ENCODE measurements at regions not wholly inside any gene's neighbourhood (a gene's known extent, or its start where the extent isn't known, plus 50 kb on each side); places are given as distances from the start of the nearest gene placed in this dataset.
"Not testable (repeated sequence)": the region's sequence is repeated elsewhere in the genome, so short reads cannot be mapped to it uniquely, and the experiment has no call there.

- intact Hi-C loops (cut with DNase I), result no loop called here
- H3K4me3 ChIP-seq, result no peak overlapping the region
Measured at GRCh38 chr19:28691683-28692082, 521.3 kb downstream of the UQCRFS1 start.

GRCh38 chr19:28689464-28689863 is 523.5 kb downstream of the UQCRFS1 start:
- WGBS, 2 donors, result 85 to 87% methylated on average over 6 to 7 of the region's 7 CpGs
- H3K4me1 ChIP-seq; H3K4me3 ChIP-seq; H3K9me3 ChIP-seq; H3K27me3 ChIP-seq; intact Hi-C loops (cut with DNase I); H3K36me3 ChIP-seq; H3K27ac ChIP-seq; DNase-seq: not testable (repeated sequence)

More at GRCh38 chr19:28691683-28692082, 521.3 kb downstream of the UQCRFS1 start:
- no peak for DNase-seq
- TF ChIP-seq EP300 (IDR thresholded peaks at IDR 0.05) (no peak), CTCF (IDR thresholded peaks at IDR 0.05) (no peak), POLR2AphosphoS5 (IDR thresholded peaks at IDR 0.05) (no peak), POLR2A (IDR thresholded peaks at IDR 0.05) (no peak)
- H3K4me1 ChIP-seq, result no peaks in the 10 kb centered on the region
- no peak overlapping the region for H3K27ac ChIP-seq
- H3K27me3 ChIP-seq, result no peaks in the 10 kb centered on the region
- no peaks in the 10 kb centered on the region for H3K9me3 ChIP-seq
- H3K36me3 ChIP-seq, result no peaks in the 10 kb centered on the region
- WGBS, 2 donors, result 81 to 82% methylated on average over 1 of the region's 1 CpG

GRCh38 chr19:28687296-28687695 is 525.7 kb downstream of the UQCRFS1 start:
- intact Hi-C loops (cut with DNase I), result no loop called here
- Histone ChIP-seq H3K27ac (no peak overlapping the region), H3K4me3 (no peak overlapping the region), H3K9me3 (peaks cover 0 to 3% (median 0%) of the 10 kb centered on the region in 4 donors), H3K4me1 (no peaks in the 10 kb centered on the region), H3K27me3 (no peaks in the 10 kb centered on the region), H3K36me3 (no peaks in the 10 kb centered on the region)
- TF ChIP-seq CTCF (IDR thresholded peaks at IDR 0.05), result no peak
- no peak for TF ChIP-seq POLR2AphosphoS5 (IDR thresholded peaks at IDR 0.05)
- no peak for TF ChIP-seq POLR2A (IDR thresholded peaks at IDR 0.05)
- TF ChIP-seq EP300 (IDR thresholded peaks at IDR 0.05), result no peak
- 79 to 83% methylated on average over 1 of the region's 1 CpG for WGBS, 2 donors
- no peak for DNase-seq

DNA sequence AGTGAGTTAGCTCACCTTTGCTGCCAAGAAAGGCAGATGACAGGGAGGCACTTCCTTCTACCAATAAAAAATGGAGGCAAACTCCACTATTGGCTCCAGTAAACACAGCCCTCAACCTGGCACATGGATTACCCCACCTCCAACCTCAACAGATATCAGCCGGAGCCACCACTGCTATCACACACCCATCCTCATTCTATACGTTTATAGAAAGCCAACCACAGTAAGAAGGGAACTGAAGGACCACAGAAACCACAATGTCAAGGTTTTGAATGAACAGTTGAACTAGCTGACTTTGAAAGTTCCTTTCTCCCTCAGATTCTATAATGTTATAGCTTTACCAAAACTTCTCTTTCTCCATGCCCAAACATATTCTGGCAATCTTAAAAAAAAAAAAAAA is 526.2 kb downstream of the UQCRFS1 start:
- 34 to 73% methylated on average over 2 of the region's 2 CpGs for WGBS, 2 donors
- no peaks in the 10 kb centered on the region for H3K4me1 ChIP-seq
- DNase-seq, result no peak
- H3K36me3 ChIP-seq, result no peaks in the 10 kb centered on the region
- intact Hi-C loops (cut with DNase I), result no loop called here
- TF ChIP-seq POLR2A (IDR thresholded peaks at IDR 0.05), result no peak
- TF ChIP-seq CTCF (IDR thresholded peaks at IDR 0.05), result no peak
- no peak for TF ChIP-seq POLR2AphosphoS5 (IDR thresholded peaks at IDR 0.05)
- no peak overlapping the region for H3K4me3 ChIP-seq
- no peaks in the 10 kb centered on the region for H3K27me3 ChIP-seq
- H3K9me3 ChIP-seq, result peaks cover 0 to 3% (median 0%) of the 10 kb centered on the region in 4 donors
- no peak overlapping the region for H3K27ac ChIP-seq

GRCh38 chr19:28685802-28686201 is 527.1 kb downstream of the UQCRFS1 start:
- Histone ChIP-seq H3K36me3 (no peaks in the 10 kb centered on the region), H3K27me3 (no peaks in the 10 kb centered on the region), H3K4me1 (no peaks in the 10 kb centered on the region), H3K9me3 (peaks cover 0 to 3% (median 0%) of the 10 kb centered on the region in 4 donors), H3K27ac (no peak overlapping the region), H3K4me3 (no peak overlapping the region)
- 93 to 94% methylated on average over 3 of the region's 3 CpGs for WGBS, 2 donors
- intact Hi-C loops (cut with DNase I), result no loop called here
- DNase-seq, result no peak
- TF ChIP-seq POLR2A (IDR thresholded peaks at IDR 0.05) (no peak), CTCF (IDR thresholded peaks at IDR 0.05) (no peak), EP300 (IDR thresholded peaks at IDR 0.05) (no peak)

DNA sequence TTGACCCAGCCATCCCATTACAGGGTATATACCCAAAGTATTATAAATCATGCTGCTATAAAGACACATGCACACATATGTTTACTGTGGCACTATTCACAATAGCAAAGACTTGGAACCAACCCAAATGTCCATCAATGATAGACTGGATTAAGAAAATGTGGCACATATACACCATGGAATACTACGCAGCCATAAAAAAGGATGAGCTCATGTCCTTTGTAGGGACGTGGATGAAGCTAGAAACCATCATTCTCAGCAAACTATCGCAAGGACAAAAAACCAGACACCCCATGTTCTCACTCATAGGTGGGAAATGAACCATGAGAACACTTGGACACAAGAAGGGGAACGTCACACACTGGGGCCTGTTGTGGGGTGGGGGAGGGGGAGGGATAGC is 527.9 kb downstream of the UQCRFS1 start:
- intact Hi-C loops (cut with DNase I); H3K27me3 ChIP-seq; DNase-seq; H3K4me3 ChIP-seq; H3K4me1 ChIP-seq; H3K9me3 ChIP-seq; H3K27ac ChIP-seq; H3K36me3 ChIP-seq: not testable (repeated sequence)
- WGBS, 2 donors, result 84% methylated on average over 4 of the region's 4 CpGs

Data from sigmoid colon (tissue), 6 donors.